H1 (cell line): ENCODE measurements at regions not wholly inside any gene's neighbourhood (a gene's known extent, or its start where the extent isn't known, plus 50 kb on each side); places are given as distances from the start of the nearest gene placed in this dataset.

Experiments used
- CEBPB ChIP-seq: IDR thresholded peaks from 2 replicates; pipeline ENCODE4 v1.6.1; 2012; ENCODE audit warnings: low read depth, low read length
- CTCF ChIP-seq, 3 experiments: IDR thresholded peaks; 1 replicate in 2 of 3; 2 replicates in 1 of 3; pipeline versions ENCODE4 v1.5.1 to v1.6.1; 2011; ENCODE audit warnings: low read length in 3 of 3, mild to moderate bottlenecking in 3 of 3, inconsistent platforms in 2 of 3, low read depth in 1 of 3, moderate library complexity in 1 of 3; ENCODE audit not compliant: insufficient read depth in 1 of 3; ENCODE audit errors: control extremely low read depth in 1 of 3
- HDAC2 ChIP-seq, 2 experiments: fragments of 300-600 bp in 1 of 2; sonication (generic) in 1 of 2; IDR thresholded peaks; 2 replicates each; pipeline ENCODE4 v1.6.1; 2011 to 2012; ENCODE audit warnings: low read depth in 2 of 2, low read length in 2 of 2, mild to moderate bottlenecking in 2 of 2, moderate library complexity in 2 of 2, borderline replicate concordance in 1 of 2, inconsistent platforms in 1 of 2

- TF ChIP-seq CTCF (IDR thresholded peaks at IDR 0.05; ENCODE audit: control extremely low read depth in 1 of 3, insufficient read depth in 1 of 3, low read depth in 1 of 3, low read length in 3 of 3) (no peak), CEBPB (no peak), HDAC2 (IDR thresholded peaks at IDR 0.05; ENCODE audit: borderline replicate concordance in 1 of 2, low read depth in 2 of 2, low read length in 2 of 2) (no peak)
Measured at GRCh38 chr13:47774671-47774994, 226.4 kb downstream of the SUCLA2 start (continued).
